DOHH2 (cell line): ENCODE measurements at regions not wholly inside any gene's neighbourhood (a gene's known extent, or its start where the extent isn't known, plus 50 kb on each side); places are given as distances from the start of the nearest gene placed in this dataset.

Source experiments
- H3F3A ChIP-seq: fragments of 200-600 bp; sonication (generic), shearing (Covaris generic); 2 replicates; pipeline ENCODE4 v1.6.0; 2016; ENCODE audit warnings: antibody characterized with exemption, mild to moderate bottlenecking; ENCODE audit not compliant: control insufficient read depth, insufficient read depth
- H3K27ac ChIP-seq: fragments of 200-600 bp; sonication (generic); 2 replicates; pipeline ENCODE4 v1.5.1; 2014; ENCODE audit warnings: low read depth, mild to moderate bottlenecking, low read length, moderate library complexity
- H3K27me3 ChIP-seq: fragments of 200-600 bp; sonication (generic); 2 replicates; pipeline ENCODE4 v1.6.1; 2014; ENCODE audit warnings: mild to moderate bottlenecking, low read length, mixed read lengths; ENCODE audit not compliant: control insufficient read depth
- H3K36me3 ChIP-seq: fragments of 200-600 bp; sonication (generic); 2 replicates; pipeline ENCODE4 v1.6.1; 2014; ENCODE audit warnings: mild to moderate bottlenecking, low read length, moderate library complexity, mixed read lengths; ENCODE audit not compliant: control insufficient read depth
- H3K4me1 ChIP-seq: fragments of 200-600 bp; sonication (generic); 2 replicates; pipeline ENCODE4 v1.6.1; 2014; ENCODE audit warnings: mild to moderate bottlenecking, low read length, mixed read lengths; ENCODE audit not compliant: control insufficient read depth
- H3K4me2 ChIP-seq: fragments of 200-600 bp; sonication (generic); 2 replicates; pipeline ENCODE4 v1.6.0; 2014; ENCODE audit warnings: mild to moderate bottlenecking, low read length, moderate library complexity
- H3K4me3 ChIP-seq: fragments of 200-600 bp; sonication (generic); 2 replicates; pipeline ENCODE4 v1.5.1; 2014; ENCODE audit warnings: mild to moderate bottlenecking, low read length, mixed read lengths
- H3K79me2 ChIP-seq: fragments of 200-600 bp; sonication (generic); 2 replicates; pipeline ENCODE4 v1.6.1; 2014; ENCODE audit warnings: mild to moderate bottlenecking, low read length, mixed read lengths; ENCODE audit not compliant: control insufficient read depth
- H3K9me2 ChIP-seq: fragments of 200-600 bp; sonication (generic); replicated peaks from 2 replicates; pipeline ENCODE4 v1.6.1; 2014; ENCODE audit warnings: mild to moderate bottlenecking, low read length, mixed read lengths; ENCODE audit not compliant: control insufficient read depth
- H3K9me3 ChIP-seq: fragments of 200-600 bp; sonication (generic); 2 replicates; pipeline ENCODE4 v1.6.1; 2014; ENCODE audit warnings: antibody characterized with exemption, low read length, mixed read lengths; ENCODE audit not compliant: control insufficient read depth, insufficient read depth
- H4K20me1 ChIP-seq: fragments of 200-600 bp; sonication (generic); 2 replicates; pipeline ENCODE4 v1.6.0; 2014; ENCODE audit warnings: low read depth, mild to moderate bottlenecking, antibody characterized with exemption, low read length, moderate library complexity; ENCODE audit not compliant: control insufficient read depth, insufficient read depth
- CTCF ChIP-seq: fragments of 200-600 bp; sonication (generic); IDR thresholded peaks from one replicate; pipeline ENCODE4 v1.5.1; 2014; ENCODE audit warnings: antibody characterized with exemption, mild to moderate bottlenecking, low read depth, low read length; ENCODE audit not compliant: poor library complexity, severe bottlenecking
- EZH2phosphoT487 ChIP-seq: fragments of 200-600 bp; sonication (generic); IDR thresholded peaks from 2 replicates; pipeline ENCODE4 v1.6.1; 2017; ENCODE audit warnings: borderline replicate concordance, mild to moderate bottlenecking, antibody characterized with exemption, low read length, moderate library complexity, mixed read lengths

GRCh38 chr19:27740396-27740795 lies 1472.6 kb downstream of the UQCRFS1 start:
- H3K9me3 ChIP-seq: no peaks in the 10 kb centered on the region
- TF ChIP-seq EZH2phosphoT487 (no peak), CTCF (no peak)

GRCh38 chr19:27738569-27739193 lies 1474.3 kb downstream of the UQCRFS1 start:
- H3K9me2 ChIP-seq: no peaks in the 10 kb centered on the region
- no peaks in the 10 kb centered on the region for H3K27me3 ChIP-seq
- no peaks in the 10 kb centered on the region for H3K4me1 ChIP-seq
- no peaks in the 10 kb centered on the region for H4K20me1 ChIP-seq
- no peaks in the 10 kb centered on the region for H3F3A ChIP-seq
- no peaks in the 10 kb centered on the region for H3K36me3 ChIP-seq
- no peak for TF ChIP-seq CTCF
- TF ChIP-seq EZH2phosphoT487: no peak
- no peak overlapping the region for H3K4me3 ChIP-seq
- no peak overlapping the region for H3K4me2 ChIP-seq
- no peaks in the 10 kb centered on the region for H3K79me2 ChIP-seq
- peaks cover 3% of the 10 kb centered on the region; the same call in 1 of the 2 replicates for H3K9me3 ChIP-seq
- no peak overlapping the region for H3K27ac ChIP-seq

More at GRCh38 chr19:27740396-27740795, 1472.6 kb downstream of the UQCRFS1 start:
- H3K36me3 ChIP-seq: no peaks in the 10 kb centered on the region
- H3K4me2 ChIP-seq: no peak overlapping the region
- no peaks in the 10 kb centered on the region for H3K79me2 ChIP-seq
- no peaks in the 10 kb centered on the region for H3F3A ChIP-seq
- no peak overlapping the region for H3K4me3 ChIP-seq
- no peaks in the 10 kb centered on the region for H4K20me1 ChIP-seq
- H3K27ac ChIP-seq: no peak overlapping the region
- H3K27me3 ChIP-seq: no peaks in the 10 kb centered on the region
- no peaks in the 10 kb centered on the region for H3K9me2 ChIP-seq
- no peaks in the 10 kb centered on the region for H3K4me1 ChIP-seq

GRCh38 chr19:27736225-27736624 lies 1476.7 kb downstream of the UQCRFS1 start:
- H3K4me3 ChIP-seq: no peak overlapping the region
- no peaks in the 10 kb centered on the region for H4K20me1 ChIP-seq
- H3K27me3 ChIP-seq: no peaks in the 10 kb centered on the region
- H3K9me2 ChIP-seq: no peaks in the 10 kb centered on the region
- no peaks in the 10 kb centered on the region for H3K4me1 ChIP-seq
- H3K4me2 ChIP-seq: no peak overlapping the region
- peaks cover 3% of the 10 kb centered on the region; the same call in 1 of the 2 replicates for H3K9me3 ChIP-seq
- H3K27ac ChIP-seq: no peak overlapping the region
- H3K36me3 ChIP-seq: no peaks in the 10 kb centered on the region
- TF ChIP-seq EZH2phosphoT487 (no peak), CTCF (no peak)
- no peaks in the 10 kb centered on the region for H3K79me2 ChIP-seq
- H3F3A ChIP-seq: no peaks in the 10 kb centered on the region
